WTC11 (cell line): ENCODE measurements at regions not wholly inside any gene's neighbourhood (a gene's known extent, or its start where the extent isn't known, plus 50 kb on each side); places are given as distances from the start of the nearest gene placed in this dataset.

ENCODE experiments used
- FOXK1 ChIP-seq: sonication (generic); formaldehyde crosslinking; IDR thresholded peaks from 2 replicates; pipeline ENCODE4 v1.8.0; 2022; ENCODE audit warnings: mild to moderate bottlenecking, moderate library complexity, missing genetic modification reagents
- TP53 ChIP-seq: sonication (generic); formaldehyde crosslinking; IDR thresholded peaks from 2 replicates; pipeline ENCODE4 v1.8.1; 2023; ENCODE audit warnings: mild to moderate bottlenecking, missing genetic modification reagents
- ZBTB21 ChIP-seq: sonication (generic); formaldehyde crosslinking; IDR thresholded peaks from 2 replicates; pipeline ENCODE4 v1.8.1; 2023; ENCODE audit warnings: mild to moderate bottlenecking, missing genetic modification reagents, borderline replicate concordance

DNA sequence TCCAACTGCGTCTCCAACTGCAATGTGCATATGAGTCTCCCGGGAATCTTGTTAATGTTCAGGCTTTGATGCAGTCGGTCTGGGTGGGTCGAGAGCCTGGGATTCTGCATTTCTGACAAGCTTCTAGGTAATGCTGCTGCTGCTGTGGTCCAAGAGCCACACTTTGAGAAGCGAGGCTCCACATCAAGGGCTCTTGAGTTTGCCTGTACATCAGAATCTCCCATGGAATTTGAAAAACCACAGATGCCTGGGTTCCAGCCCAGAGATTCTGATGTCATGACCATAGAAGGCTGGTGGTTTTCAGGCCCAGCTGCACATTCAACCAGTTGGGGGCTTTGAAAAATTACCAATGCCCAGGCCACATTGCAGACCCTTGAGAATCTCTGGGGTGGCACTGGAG, 93.9 kb upstream of the TARDBP start:
- TF ChIP-seq ZBTB21 (no peak), TP53 (CRISPR knock-in tag) (no peak), FOXK1 (CRISPR knock-in tag) (no peak)
